ENCODE measurements at regions not wholly inside any gene's neighbourhood (a gene's known extent, or its start where the extent isn't known, plus 50 kb on each side); places are given as distances from the start of the nearest gene placed in this dataset.

- CTCF ChIA-PET = no interaction called here
- DNase-seq (ENCODE audit: low spot score) = no peak
- intact Hi-C loops (cut with micrococcal nuclease; ENCODE audit: unreplicated experiment) = no loop called here
- BruUV-seq (replicated peaks) = no TSS peak
- H3K4me1 ChIP-seq (ENCODE audit: insufficient read depth, low read length, poor library complexity, severe bottlenecking) = peaks cover 6% of the 10 kb centered on the region
- H3K27me3 ChIP-seq (replicated peaks; ENCODE audit: insufficient read depth, low read depth, low read length, poor library complexity) = no peaks in the 10 kb centered on the region
- no peak overlapping the region for H3K27ac ChIP-seq (ENCODE audit: low read depth, low read length, poor library complexity, severe bottlenecking)
- no peak overlapping the region for H3K4me3 ChIP-seq (ENCODE audit: low read depth, low read length, poor library complexity, severe bottlenecking)
- POLR2A ChIA-PET (ENCODE audit: low non-redundant PET) = no interaction called here
- no peaks in the 10 kb centered on the region for H3K36me3 ChIP-seq (ENCODE audit: insufficient read depth, low read length, poor library complexity, severe bottlenecking)
- TF ChIP-seq CTCF (conservative IDR thresholded peaks at IDR 0.05; ENCODE audit: low read depth, low read length) = no peak
- TF ChIP-seq EZH2 (IDR thresholded peaks at IDR 0.05; ENCODE audit: borderline replicate concordance, low read depth, low read length, poor library complexity, severe bottlenecking) = no peak
- no peaks in the 10 kb centered on the region for H3K9me3 ChIP-seq (ENCODE audit: low read depth, low read length, poor library complexity, severe bottlenecking)
These were observed 116.7 kb upstream of the ZMIZ1 start for GRCh38 chr10:78952030-78952429.

GRCh38 chr10:78952686-78953085 lies 116.1 kb upstream of the ZMIZ1 start:
- TF ChIP-seq EZH2 (IDR thresholded peaks at IDR 0.05; ENCODE audit: borderline replicate concordance, low read depth, low read length, poor library complexity, severe bottlenecking) = no peak
- no peak for TF ChIP-seq CTCF (conservative IDR thresholded peaks at IDR 0.05; ENCODE audit: low read depth, low read length)
- H3K9me3 ChIP-seq (ENCODE audit: low read depth, low read length, poor library complexity, severe bottlenecking) = no peaks in the 10 kb centered on the region
- H3K27ac ChIP-seq (ENCODE audit: low read depth, low read length, poor library complexity, severe bottlenecking) = no peak overlapping the region
- intact Hi-C loops (cut with micrococcal nuclease; ENCODE audit: unreplicated experiment) = no loop called here
- no peak for DNase-seq (ENCODE audit: low spot score)
- no peaks in the 10 kb centered on the region for H3K36me3 ChIP-seq (ENCODE audit: insufficient read depth, low read length, poor library complexity, severe bottlenecking)
- no peaks in the 10 kb centered on the region for H3K27me3 ChIP-seq (replicated peaks; ENCODE audit: insufficient read depth, low read depth, low read length, poor library complexity)
- ChIA-PET CTCF (interaction anchor here (0.6 kb wide), 1 partner anchor 244 kb away, joined by 3 read pairs; no protein-coding TSS in a partner anchor), POLR2A (ENCODE audit: low non-redundant PET) (no interaction called here)
- no peak overlapping the region for H3K4me3 ChIP-seq (ENCODE audit: low read depth, low read length, poor library complexity, severe bottlenecking)
- peaks cover 6% of the 10 kb centered on the region for H3K4me1 ChIP-seq (ENCODE audit: insufficient read depth, low read length, poor library complexity, severe bottlenecking)
- no TSS peak for BruUV-seq (replicated peaks)

- ChIA-PET POLR2A (ENCODE audit: low non-redundant PET) (no interaction called here), CTCF (interaction anchor here (0.6 kb wide), 1 partner anchor 243 kb away, joined by 3 read pairs; no protein-coding TSS in a partner anchor)
- Histone ChIP-seq H3K9me3 (ENCODE audit: low read depth, low read length, poor library complexity, severe bottlenecking) (no peaks in the 10 kb centered on the region), H3K27me3 (replicated peaks; ENCODE audit: insufficient read depth, low read depth, low read length, poor library complexity) (no peaks in the 10 kb centered on the region), H3K4me1 (ENCODE audit: insufficient read depth, low read length, poor library complexity, severe bottlenecking) (peaks cover 6% of the 10 kb centered on the region), H3K27ac (ENCODE audit: low read depth, low read length, poor library complexity, severe bottlenecking) (no peak overlapping the region), H3K4me3 (ENCODE audit: low read depth, low read length, poor library complexity, severe bottlenecking) (no peak overlapping the region), H3K36me3 (ENCODE audit: insufficient read depth, low read length, poor library complexity, severe bottlenecking) (no peaks in the 10 kb centered on the region)
- BruUV-seq (replicated peaks) = no TSS peak
- TF ChIP-seq EZH2 (IDR thresholded peaks at IDR 0.05; ENCODE audit: borderline replicate concordance, low read depth, low read length, poor library complexity, severe bottlenecking) (no peak), CTCF (conservative IDR thresholded peaks at IDR 0.05; ENCODE audit: low read depth, low read length) (no peak)
- DNase-seq (ENCODE audit: low spot score) = peak; percentile 39
- intact Hi-C loops (cut with micrococcal nuclease; ENCODE audit: unreplicated experiment) = no loop called here
These were observed 115.5 kb upstream of the ZMIZ1 start for GRCh38 chr10:78953113-78953798.
